Type B pancreatic cell (in vitro differentiated cells): ENCODE measurements at regions not wholly inside any gene's neighbourhood (a gene's known extent, or its start where the extent isn't known, plus 50 kb on each side); places are given as distances from the start of the nearest gene placed in this dataset.
A peak's percentile ranks its signal among the peaks of the same experiment; 100 is the strongest.

Source experiments
- DNase-seq: peaks from one replicate; pipeline ENCODE4 v3.0.0; 2021; ENCODE audit warnings: mixed read lengths; ENCODE audit not compliant: unreplicated experiment; ENCODE audit errors: extremely low spot score
- H3K27ac Mint-ChIP-seq: 2 replicates; pipeline ENCODE4 v1.8.0; 2021; ENCODE audit warnings: mild to moderate bottlenecking, mixed read lengths
- H3K27me3 Mint-ChIP-seq: 2 replicates; pipeline ENCODE4 v1.8.0; 2021; ENCODE audit warnings: mixed read lengths
- H3K36me3 Mint-ChIP-seq: 2 replicates; pipeline ENCODE4 v1.8.0; 2021; ENCODE audit warnings: mixed read lengths
- H3K4me1 Mint-ChIP-seq: one replicate; pipeline ENCODE4 v1.8.0; 2021; ENCODE audit warnings: mixed read lengths; ENCODE audit not compliant: unreplicated experiment
- H3K4me3 Mint-ChIP-seq: 2 replicates; pipeline ENCODE4 v1.8.0; 2021; ENCODE audit warnings: mild to moderate bottlenecking, mixed read lengths
- H3K9me3 Mint-ChIP-seq: 2 replicates; pipeline ENCODE4 v1.8.0; 2021; ENCODE audit warnings: mixed read lengths
- TF ChIP-seq, protein P1 (sequence below): fragments of 200-600 bp; sonication (generic); conservative IDR thresholded peaks from 2 replicates; pipeline ENCODE4 v1.5.0; 2021; ENCODE audit warnings: antibody characterized with exemption, mild to moderate bottlenecking

DNA sequence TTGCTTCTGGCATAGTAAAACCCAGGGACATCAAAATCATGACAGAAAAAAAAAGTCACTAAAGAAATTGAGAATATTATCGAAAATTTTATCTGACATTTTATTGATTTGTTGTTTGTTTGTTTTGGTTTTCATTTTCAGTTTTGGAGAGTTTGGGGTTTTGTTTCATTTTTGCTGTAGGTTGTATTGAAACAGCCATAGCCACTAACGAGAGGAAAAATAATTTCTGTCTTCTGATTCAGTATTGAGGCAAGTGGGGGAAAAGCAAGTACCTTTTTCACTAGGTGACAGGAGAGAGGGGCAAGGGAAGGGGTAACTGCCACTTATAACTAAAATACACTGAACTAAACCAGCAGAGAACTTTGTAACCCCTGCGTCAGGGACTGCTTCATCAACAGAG, 392.8 kb upstream of the NDST3 start:
- TF ChIP-seq, protein P1, sequence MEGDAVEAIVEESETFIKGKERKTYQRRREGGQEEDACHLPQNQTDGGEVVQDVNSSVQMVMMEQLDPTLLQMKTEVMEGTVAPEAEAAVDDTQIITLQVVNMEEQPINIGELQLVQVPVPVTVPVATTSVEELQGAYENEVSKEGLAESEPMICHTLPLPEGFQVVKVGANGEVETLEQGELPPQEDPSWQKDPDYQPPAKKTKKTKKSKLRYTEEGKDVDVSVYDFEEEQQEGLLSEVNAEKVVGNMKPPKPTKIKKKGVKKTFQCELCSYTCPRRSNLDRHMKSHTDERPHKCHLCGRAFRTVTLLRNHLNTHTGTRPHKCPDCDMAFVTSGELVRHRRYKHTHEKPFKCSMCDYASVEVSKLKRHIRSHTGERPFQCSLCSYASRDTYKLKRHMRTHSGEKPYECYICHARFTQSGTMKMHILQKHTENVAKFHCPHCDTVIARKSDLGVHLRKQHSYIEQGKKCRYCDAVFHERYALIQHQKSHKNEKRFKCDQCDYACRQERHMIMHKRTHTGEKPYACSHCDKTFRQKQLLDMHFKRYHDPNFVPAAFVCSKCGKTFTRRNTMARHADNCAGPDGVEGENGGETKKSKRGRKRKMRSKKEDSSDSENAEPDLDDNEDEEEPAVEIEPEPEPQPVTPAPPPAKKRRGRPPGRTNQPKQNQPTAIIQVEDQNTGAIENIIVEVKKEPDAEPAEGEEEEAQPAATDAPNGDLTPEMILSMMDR, result no peak
- H3K4me1 Mint-ChIP-seq, result peaks cover 3% of the 10 kb centered on the region
- no peak for DNase-seq
- no peak overlapping the region for H3K27ac Mint-ChIP-seq
- no peak overlapping the region for H3K4me3 Mint-ChIP-seq
- H3K27me3 Mint-ChIP-seq, result no peaks in the 10 kb centered on the region
- no peaks in the 10 kb centered on the region for H3K36me3 Mint-ChIP-seq
- no peaks in the 10 kb centered on the region for H3K9me3 Mint-ChIP-seq

DNA sequence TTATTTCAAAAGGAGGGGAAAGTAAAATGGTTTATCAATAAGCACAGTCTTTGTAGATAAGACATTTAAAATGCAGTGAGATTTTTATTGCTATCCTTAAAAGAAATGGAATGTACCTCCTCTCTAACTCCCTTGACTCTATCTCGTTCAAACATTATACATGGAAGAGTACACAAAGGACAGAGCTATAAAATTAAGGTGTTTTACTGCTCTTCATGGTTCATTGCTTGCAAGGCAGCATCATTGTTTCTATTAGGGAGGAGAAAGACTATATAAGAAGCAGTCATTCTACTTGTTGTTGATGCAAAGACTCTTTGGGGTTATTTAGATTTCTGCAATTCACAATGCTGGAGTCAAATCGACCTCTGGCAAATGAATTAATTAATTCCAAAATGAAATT, 380.2 kb upstream of the NDST3 start:
- H3K27me3 Mint-ChIP-seq, result no peaks in the 10 kb centered on the region
- no peaks in the 10 kb centered on the region for H3K36me3 Mint-ChIP-seq
- no peak overlapping the region for H3K27ac Mint-ChIP-seq
- H3K4me3 Mint-ChIP-seq, result no peak overlapping the region
- H3K9me3 Mint-ChIP-seq, result no peaks in the 10 kb centered on the region
- DNase-seq, result no peak
- H3K4me1 Mint-ChIP-seq, result no peaks in the 10 kb centered on the region
- TF ChIP-seq, protein P1, result no peak

DNA sequence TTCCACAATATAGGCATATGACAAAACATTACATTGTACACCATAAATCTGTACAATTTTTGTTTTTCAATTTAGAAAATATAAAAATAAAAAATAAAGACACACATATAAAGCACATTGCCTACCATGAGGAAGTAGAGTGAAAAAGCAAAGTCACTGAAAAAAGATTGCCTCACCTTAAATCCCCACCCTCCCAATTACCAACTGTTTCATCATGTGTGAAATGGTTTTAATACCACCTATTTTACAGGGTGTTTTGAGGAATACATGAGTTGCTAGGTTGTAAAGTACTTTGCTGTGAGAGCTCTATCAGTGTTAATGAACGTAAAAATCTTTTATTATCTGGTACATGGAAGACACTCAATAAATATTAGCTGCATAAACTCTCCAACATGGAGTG, 373.6 kb upstream of the NDST3 start:
- no peaks in the 10 kb centered on the region for H3K36me3 Mint-ChIP-seq
- no peaks in the 10 kb centered on the region for H3K27me3 Mint-ChIP-seq
- peak overlapping the region; percentile 28 for H3K27ac Mint-ChIP-seq
- no peaks in the 10 kb centered on the region for H3K9me3 Mint-ChIP-seq
- no peak for DNase-seq
- no peaks in the 10 kb centered on the region for H3K4me1 Mint-ChIP-seq
- TF ChIP-seq, protein P1, result no peak
- no peak overlapping the region for H3K4me3 Mint-ChIP-seq

DNA sequence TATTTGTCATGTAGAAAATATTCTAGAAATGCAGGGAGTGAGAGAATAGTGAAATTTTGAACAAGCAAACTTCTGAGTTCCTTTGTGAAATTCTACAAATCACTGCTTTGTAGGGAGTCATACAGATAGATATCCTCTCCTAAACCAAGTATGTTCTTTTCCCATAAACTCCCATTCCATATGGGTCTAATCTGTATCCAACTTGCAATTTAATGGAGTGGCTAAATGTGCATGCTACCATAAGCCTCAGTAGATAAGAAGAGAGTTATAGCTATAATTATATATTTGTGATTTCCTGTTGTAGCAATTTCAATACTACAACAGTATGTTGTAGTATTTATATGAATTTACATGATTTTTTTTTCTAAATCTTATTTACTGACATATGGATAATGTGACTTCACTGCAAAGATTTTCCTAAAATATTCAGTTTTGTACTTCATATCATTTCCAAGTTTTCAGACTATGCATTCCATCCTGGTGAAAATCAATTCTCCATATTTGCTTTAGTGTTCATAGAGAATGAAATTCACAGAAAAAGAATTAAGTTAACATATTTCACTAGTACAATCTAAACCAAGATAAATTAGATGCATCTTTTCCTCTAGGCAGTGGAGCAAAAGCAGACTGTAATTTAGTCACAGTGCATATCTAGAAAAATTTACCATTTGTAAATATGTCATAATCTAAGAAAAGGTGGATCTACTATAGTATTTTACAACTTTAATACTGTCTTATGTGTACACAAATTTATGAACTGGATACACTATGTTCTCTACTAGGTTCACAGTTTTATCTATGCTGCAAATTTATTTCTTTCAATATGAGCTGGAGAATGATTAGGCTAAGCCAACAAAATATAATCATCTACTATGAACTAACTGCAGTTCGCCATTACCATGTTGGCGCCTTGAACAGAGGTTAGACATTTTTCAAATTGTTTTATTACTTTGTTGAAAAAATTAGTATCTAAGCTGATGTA, 372.9 kb upstream of the NDST3 start:
- TF ChIP-seq, protein P1, result no peak
- no peak for DNase-seq
- Mint-ChIP-seq H3K9me3 (no peaks in the 10 kb centered on the region), H3K27ac (peak overlapping the region; percentile 28), H3K27me3 (no peaks in the 10 kb centered on the region), H3K4me3 (no peak overlapping the region), H3K4me1 (no peaks in the 10 kb centered on the region), H3K36me3 (no peaks in the 10 kb centered on the region)

DNA sequence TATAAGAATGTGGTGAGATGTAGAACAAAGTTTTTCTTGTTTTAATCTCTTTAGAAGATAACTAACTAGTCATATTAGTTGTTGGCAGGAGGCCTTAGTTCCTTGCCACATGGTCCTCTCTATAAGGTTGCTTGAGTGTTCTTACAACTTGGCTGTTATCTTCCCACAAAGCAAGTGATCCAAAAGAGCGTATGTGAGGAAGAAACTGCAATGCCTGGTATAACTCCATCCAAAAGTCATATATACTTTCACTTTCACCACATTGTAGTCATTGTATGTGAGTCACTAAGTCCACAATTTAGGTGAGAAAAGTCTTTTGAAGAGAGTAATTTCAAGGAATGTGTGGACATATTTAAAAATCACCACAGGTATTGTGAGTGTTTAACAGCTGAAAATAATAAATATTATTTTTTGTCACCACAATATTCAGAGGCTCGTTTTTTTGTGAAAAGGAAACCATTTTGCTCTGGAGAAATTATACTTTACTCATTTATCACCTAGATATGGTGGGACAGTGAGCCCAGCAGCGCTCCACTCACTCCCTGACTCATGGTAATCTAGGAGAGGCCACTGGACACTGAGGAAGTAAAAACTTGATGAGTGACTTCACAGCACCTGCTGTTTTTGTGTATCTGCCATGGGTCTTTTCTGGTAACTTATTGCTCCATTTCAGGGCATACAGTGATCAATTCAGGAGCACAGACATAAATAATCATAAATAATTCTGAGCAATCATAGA, 369.4 kb upstream of the NDST3 start:
- H3K36me3 Mint-ChIP-seq, result no peaks in the 10 kb centered on the region
- H3K9me3 Mint-ChIP-seq, result no peaks in the 10 kb centered on the region
- H3K4me3 Mint-ChIP-seq, result no peak overlapping the region
- no peaks in the 10 kb centered on the region for H3K27me3 Mint-ChIP-seq
- TF ChIP-seq, protein P1, result no peak
- DNase-seq, result no peak
- H3K27ac Mint-ChIP-seq, result no peak overlapping the region
- no peaks in the 10 kb centered on the region for H3K4me1 Mint-ChIP-seq
